A673 (cell line): ENCODE measurements at regions not wholly inside any gene's neighbourhood (a gene's known extent, or its start where the extent isn't known, plus 50 kb on each side); places are given as distances from the start of the nearest gene placed in this dataset.

ENCODE experiments used
- BruUV-seq: library from RNA; stranded (reverse); fragments of 400-500 nt; replicated peaks from 2 replicates; lab custom pipeline; 2021; lab: Mats Ljungman, UMichigan
- CTCF ChIA-PET: fragments of 300-600 bp; sonication (Branson Sonifier 250); formaldehyde crosslinking; loops from one replicate; lab custom pipeline; 2022; ENCODE audit warnings: antibody characterized with exemption; lab: Charles Lee
- POLR2A ChIA-PET: fragments of 300-600 bp; sonication (Branson Sonifier 250); formaldehyde crosslinking; loops from one replicate; lab custom pipeline; 2022; ENCODE audit warnings: antibody characterized with exemption; ENCODE audit not compliant: low non-redundant PET; lab: Charles Lee
- DNase-seq: peaks from one replicate; pipeline ENCODE4 v3.0.0-alpha.2; 2015; ENCODE audit warnings: low spot score
- H3K27ac ChIP-seq: fragments of 200-600 bp; sonication (generic); 2 replicates; pipeline ENCODE4 v1.5.1; 2016; ENCODE audit warnings: mixed run types, low read depth, mild to moderate bottlenecking, mixed read lengths, antibody characterized with exemption, low read length; ENCODE audit not compliant: poor library complexity, severe bottlenecking
- H3K27me3 ChIP-seq: fragments of 200-600 bp; sonication (generic); replicated peaks from 2 replicates; pipeline ENCODE4 v1.6.1; 2017; ENCODE audit warnings: mixed run types, low read depth, mild to moderate bottlenecking, mixed read lengths, antibody characterized with exemption, low read length; ENCODE audit not compliant: insufficient read depth, poor library complexity
- H3K36me3 ChIP-seq: fragments of 200-600 bp; sonication (generic); 2 replicates; pipeline ENCODE4 v1.6.1; 2016; ENCODE audit warnings: mixed run types, mild to moderate bottlenecking, mixed read lengths, antibody characterized with exemption, low read length; ENCODE audit not compliant: insufficient read depth, poor library complexity, severe bottlenecking
- H3K4me1 ChIP-seq: fragments of 200-600 bp; sonication (generic); 2 replicates; pipeline ENCODE4 v1.6.1; 2017; ENCODE audit warnings: mixed run types, mild to moderate bottlenecking, mixed read lengths, antibody characterized with exemption, low read length; ENCODE audit not compliant: insufficient read depth, poor library complexity, severe bottlenecking
- H3K4me3 ChIP-seq: fragments of 200-600 bp; sonication (generic); 2 replicates; pipeline ENCODE4 v1.5.1; 2016; ENCODE audit warnings: low read depth, mixed run types, mild to moderate bottlenecking, mixed read lengths, low read length; ENCODE audit not compliant: poor library complexity, severe bottlenecking
- H3K9me3 ChIP-seq: fragments of 200-600 bp; sonication (generic); 2 replicates; pipeline ENCODE4 v1.6.1; 2016; ENCODE audit warnings: mixed run types, low read depth, mild to moderate bottlenecking, mixed read lengths, antibody characterized with exemption, low read length; ENCODE audit not compliant: poor library complexity, severe bottlenecking
- CTCF ChIP-seq: fragments of 300-800, 200-600 bp; sonication (generic); conservative IDR thresholded peaks from 2 replicates; pipeline ENCODE4 v1.5.1; 2017; ENCODE audit warnings: low read depth, mild to moderate bottlenecking, antibody characterized with exemption, low read length, moderate library complexity, mixed read lengths
- EZH2 ChIP-seq: fragments of 200-600 bp; sonication (generic); IDR thresholded peaks from 2 replicates; pipeline ENCODE4 v1.6.1; 2017; ENCODE audit warnings: borderline replicate concordance, low read depth, mild to moderate bottlenecking, mixed read lengths, antibody characterized with exemption, low read length; ENCODE audit not compliant: poor library complexity, severe bottlenecking
- intact Hi-C: fragments of 100-400 bp; cut with micrococcal nuclease; formaldehyde crosslinking; loops from one replicate; pipeline ENCODE4 v1.10.0; 2022; ENCODE audit not compliant: unreplicated experiment

- ChIA-PET POLR2A (no interaction called here), CTCF (no interaction called here)
- no TSS peak for BruUV-seq
- no peaks in the 10 kb centered on the region for H3K27me3 ChIP-seq
- DNase-seq, result no peak
- H3K4me3 ChIP-seq, result no peak overlapping the region
- no peak for TF ChIP-seq EZH2
- no peak for TF ChIP-seq CTCF
- H3K36me3 ChIP-seq, result no peaks in the 10 kb centered on the region
- no peaks in the 10 kb centered on the region for H3K9me3 ChIP-seq
- no peak overlapping the region for H3K27ac ChIP-seq
- intact Hi-C loops, result no loop called here
- H3K4me1 ChIP-seq, result no peaks in the 10 kb centered on the region
Observed at GRCh38 chr6:153237670-153238069, 106.6 kb upstream of the RGS17 start.

- H3K27me3 ChIP-seq, result no peaks in the 10 kb centered on the region
- H3K36me3 ChIP-seq, result no peaks in the 10 kb centered on the region
- H3K9me3 ChIP-seq, result no peaks in the 10 kb centered on the region
- intact Hi-C loops, result loop anchor here (1.0 to 5.0 kb wide), 6 partner anchors 81 to 718 kb away; no protein-coding TSS in a partner anchor
- no peak overlapping the region for H3K27ac ChIP-seq
- ChIA-PET POLR2A (no interaction called here), CTCF (interaction anchor here (0.8 to 1.8 kb wide), 4 partner anchors 78 to 717 kb away, joined by 3 to 8 read pairs (median 5); no protein-coding TSS in a partner anchor)
- H3K4me3 ChIP-seq, result no peak overlapping the region
- TF ChIP-seq EZH2 (no peak), CTCF (peak; percentile 98)
- H3K4me1 ChIP-seq, result peaks cover 5% of the 10 kb centered on the region
- peak; percentile 80 for DNase-seq
- BruUV-seq, result no TSS peak
Observed at GRCh38 chr6:153231048-153231646, 100.1 kb upstream of the RGS17 start.

GRCh38 chr6:153218184-153218792 lies 87.2 kb upstream of the RGS17 start:
- no peaks in the 10 kb centered on the region for H3K9me3 ChIP-seq
- ChIA-PET POLR2A (no interaction called here), CTCF (no interaction called here)
- intact Hi-C loops, result no loop called here
- no TSS peak for BruUV-seq
- no peaks in the 10 kb centered on the region for H3K27me3 ChIP-seq
- no peak for DNase-seq
- no peaks in the 10 kb centered on the region for H3K36me3 ChIP-seq
- no peak overlapping the region for H3K4me3 ChIP-seq
- no peak for TF ChIP-seq EZH2
- H3K4me1 ChIP-seq, result no peaks in the 10 kb centered on the region
- H3K27ac ChIP-seq, result no peak overlapping the region
